ENCODE measurements at regions not wholly inside any gene's neighbourhood (a gene's known extent, or its start where the extent isn't known, plus 50 kb on each side); places are given as distances from the start of the nearest gene placed in this dataset.

GRCh38 chr4:3648731-3649130 is 116.5 kb upstream of the LRPAP1 start:
- TF ChIP-seq CTCF (IDR thresholded peaks at IDR 0.05) (no peak), POLR2A (IDR thresholded peaks at IDR 0.05) (no peak)

Data from lower leg skin (tissue), 3 donors.